D721Med (cell line): ENCODE measurements at regions not wholly inside any gene's neighbourhood (a gene's known extent, or its start where the extent isn't known, plus 50 kb on each side); places are given as distances from the start of the nearest gene placed in this dataset.

Experiments
- DNase-seq: peaks from one replicate; pipeline ENCODE4 v3.0.0; 2011; ENCODE audit warnings: low spot score; ENCODE audit not compliant: insufficient read length
- FAIRE-seq: peaks from 2 replicates; lab custom pipeline; 2011; peaks lifted over from hg19 to GRCh38; lab: Jason Lieb, UNC
- CTCF ChIP-seq: IDR thresholded peaks from 2 replicates; pipeline ENCODE4 v1.5.1; 2012; ENCODE audit warnings: mild to moderate bottlenecking, control low read depth; ENCODE audit not compliant: insufficient read depth; ENCODE audit errors: missing control alignments

GRCh38 chr11:114785820-114786219 lies 107.5 kb downstream of the NXPE2 start:
- no peak for FAIRE-seq
- TF ChIP-seq CTCF = no peak
- DNase-seq = no peak

GRCh38 chr11:114787126-114787525 lies 108.8 kb downstream of the NXPE2 start:
- TF ChIP-seq CTCF = no peak
- FAIRE-seq (peak; percentile 58), DNase-seq (peak; percentile 51)

- DNase-seq = no peak
- FAIRE-seq = no peak
- TF ChIP-seq CTCF = no peak
These were observed 112.6 kb downstream of the NXPE2 start for GRCh38 chr11:114790910-114791309.

GRCh38 chr11:114794048-114794684 lies 115.8 kb downstream of the NXPE2 start:
- no peak for FAIRE-seq
- no peak for TF ChIP-seq CTCF
- no peak for DNase-seq

GRCh38 chr11:114796954-114797721 lies 118.8 kb downstream of the NXPE2 start:
- TF ChIP-seq CTCF = no peak
- FAIRE-seq = no peak
- no peak for DNase-seq

- DNase-seq (no peak), FAIRE-seq (no peak)
- TF ChIP-seq CTCF = no peak
These were observed 121.1 kb downstream of the NXPE2 start for GRCh38 chr11:114799476-114799875.

- no peak for TF ChIP-seq CTCF
- FAIRE-seq (no peak), DNase-seq (no peak)
These were observed 123.4 kb downstream of the NXPE2 start for GRCh38 chr11:114801773-114802172.
